Astrocyte of the cerebellum (primary cell): ENCODE measurements at regions not wholly inside any gene's neighbourhood (a gene's known extent, or its start where the extent isn't known, plus 50 kb on each side); places are given as distances from the start of the nearest gene placed in this dataset.

Source experiments
- DNase-seq: peaks from one replicate; pipeline ENCODE4 v3.0.0-alpha.2; 2011; ENCODE audit warnings: low read depth
- H3K4me3 ChIP-seq: 2 replicates; pipeline ENCODE4 v1.5.1; 2011; ENCODE audit warnings: mild to moderate bottlenecking, low read depth, low read length, moderate library complexity
- in situ Hi-C: cut with HindIII; loops from 2 replicates; pipeline ENCODE4 v1.10.0; 2017; ENCODE audit warnings: low sequenced_read_pairs
- TF ChIP-seq, protein P1 (sequence below): IDR thresholded peaks from 2 replicates; pipeline ENCODE4 v1.5.1; 2012; ENCODE audit warnings: low read length, low read depth, moderate library complexity, mild to moderate bottlenecking; ENCODE audit errors: missing control alignments

DNA sequence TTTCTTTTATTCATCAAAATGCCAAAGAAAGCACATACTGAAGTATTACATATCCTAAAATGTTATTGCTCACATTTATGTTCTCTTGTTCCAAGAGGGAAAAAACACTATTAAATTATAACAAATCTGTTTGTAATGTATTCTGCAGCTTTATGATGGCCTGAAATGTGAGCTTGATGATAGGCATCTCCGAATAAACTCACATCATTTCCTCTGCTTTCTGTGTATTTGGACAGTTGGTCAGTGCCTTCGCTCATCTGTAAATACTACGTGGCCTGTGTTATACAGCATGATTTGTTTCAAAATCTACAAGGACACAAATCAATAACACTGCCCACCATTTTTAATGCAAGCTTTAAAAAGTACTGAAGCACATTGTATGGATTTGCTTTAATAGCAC lies 672.8 kb upstream of the SYT4 start:
- DNase-seq: no peak
- TF ChIP-seq, protein P1, sequence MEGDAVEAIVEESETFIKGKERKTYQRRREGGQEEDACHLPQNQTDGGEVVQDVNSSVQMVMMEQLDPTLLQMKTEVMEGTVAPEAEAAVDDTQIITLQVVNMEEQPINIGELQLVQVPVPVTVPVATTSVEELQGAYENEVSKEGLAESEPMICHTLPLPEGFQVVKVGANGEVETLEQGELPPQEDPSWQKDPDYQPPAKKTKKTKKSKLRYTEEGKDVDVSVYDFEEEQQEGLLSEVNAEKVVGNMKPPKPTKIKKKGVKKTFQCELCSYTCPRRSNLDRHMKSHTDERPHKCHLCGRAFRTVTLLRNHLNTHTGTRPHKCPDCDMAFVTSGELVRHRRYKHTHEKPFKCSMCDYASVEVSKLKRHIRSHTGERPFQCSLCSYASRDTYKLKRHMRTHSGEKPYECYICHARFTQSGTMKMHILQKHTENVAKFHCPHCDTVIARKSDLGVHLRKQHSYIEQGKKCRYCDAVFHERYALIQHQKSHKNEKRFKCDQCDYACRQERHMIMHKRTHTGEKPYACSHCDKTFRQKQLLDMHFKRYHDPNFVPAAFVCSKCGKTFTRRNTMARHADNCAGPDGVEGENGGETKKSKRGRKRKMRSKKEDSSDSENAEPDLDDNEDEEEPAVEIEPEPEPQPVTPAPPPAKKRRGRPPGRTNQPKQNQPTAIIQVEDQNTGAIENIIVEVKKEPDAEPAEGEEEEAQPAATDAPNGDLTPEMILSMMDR: no peak
- H3K4me3 ChIP-seq: no peak overlapping the region
- in situ Hi-C loops: no loop called here

DNA sequence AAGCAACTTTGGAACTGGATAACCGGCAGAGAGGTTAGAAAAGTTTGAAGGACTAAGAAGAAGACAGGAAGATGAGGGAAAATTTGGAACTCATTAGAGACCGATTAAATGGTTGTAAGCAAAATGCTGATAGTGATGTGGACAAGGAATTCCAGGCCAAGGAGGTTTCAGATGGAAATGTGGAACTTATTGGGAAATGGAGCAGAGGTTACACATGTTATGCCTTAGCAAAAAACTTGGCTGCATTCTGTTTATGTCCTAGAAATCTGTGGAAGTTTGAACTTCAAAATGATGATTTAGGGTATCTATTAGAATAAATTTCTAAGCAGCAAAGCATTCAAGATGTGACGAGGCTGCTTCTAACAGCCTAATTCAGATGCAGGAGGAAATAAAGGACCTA lies 675.1 kb upstream of the SYT4 start:
- in situ Hi-C loops: no loop called here
- no peak for DNase-seq
- H3K4me3 ChIP-seq: no peak overlapping the region
- TF ChIP-seq, protein P1: no peak

DNA sequence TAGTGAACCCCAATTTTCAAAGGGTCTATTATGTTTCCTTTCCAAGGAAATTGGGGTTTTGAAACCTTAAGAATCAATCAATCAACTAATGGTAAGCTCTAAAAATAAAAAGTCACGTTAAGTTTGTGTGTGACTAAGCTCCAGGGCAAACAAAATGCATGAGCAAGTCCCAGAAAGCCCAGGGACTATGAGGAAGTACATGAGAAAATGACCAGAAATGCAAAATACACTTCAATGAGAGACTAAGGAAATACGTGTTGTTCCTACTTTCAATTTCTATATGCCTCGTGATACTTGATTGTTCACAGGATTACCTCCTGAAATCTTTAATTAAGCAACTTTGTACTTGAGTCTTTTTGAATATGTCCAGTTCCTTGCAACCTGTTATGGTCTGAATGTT lies 684.4 kb upstream of the SYT4 start:
- DNase-seq: no peak
- H3K4me3 ChIP-seq: no peak overlapping the region
- in situ Hi-C loops: no loop called here
- TF ChIP-seq, protein P1: no peak

DNA sequence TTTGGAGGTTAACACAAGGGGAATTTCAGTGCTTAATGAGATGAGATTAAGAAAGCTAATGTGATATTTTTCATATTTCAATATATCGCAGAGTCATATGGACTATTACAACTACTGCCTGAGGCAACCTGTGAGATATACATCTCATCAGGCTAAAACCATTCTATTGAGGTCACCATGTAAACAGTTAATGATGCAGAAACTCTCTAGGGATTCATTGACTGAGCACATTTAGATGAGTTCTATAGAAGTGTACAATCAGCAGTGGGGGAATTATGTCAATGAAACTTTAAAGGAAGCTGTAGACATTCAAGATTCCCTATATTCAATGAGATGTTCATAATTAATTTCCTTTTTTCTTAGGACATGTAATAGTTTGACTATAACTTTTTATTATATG lies 687.4 kb upstream of the SYT4 start:
- no peak for DNase-seq
- in situ Hi-C loops: no loop called here
- TF ChIP-seq, protein P1: no peak
- H3K4me3 ChIP-seq: no peak overlapping the region

DNA sequence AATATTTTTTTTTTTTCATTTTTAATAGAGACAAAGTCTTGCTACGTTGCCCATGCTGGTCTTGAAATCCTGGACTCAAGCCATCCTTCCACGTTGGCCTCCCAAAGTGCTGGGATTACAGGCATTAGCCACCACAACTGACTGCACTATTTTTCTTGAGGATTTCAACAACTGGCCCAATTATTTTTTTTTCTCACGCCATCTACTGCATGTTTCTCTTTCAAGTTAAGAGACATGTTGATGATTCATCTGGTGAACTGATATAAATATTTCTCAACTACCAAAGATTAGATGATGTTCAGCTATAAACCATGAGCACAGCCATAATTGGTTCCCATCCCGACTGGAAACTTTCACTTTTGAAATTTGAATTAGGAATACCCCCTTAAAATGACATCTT lies 688.4 kb upstream of the SYT4 start:
- in situ Hi-C loops: no loop called here
- TF ChIP-seq, protein P1: no peak
- no peak for DNase-seq
- no peak overlapping the region for H3K4me3 ChIP-seq

DNA sequence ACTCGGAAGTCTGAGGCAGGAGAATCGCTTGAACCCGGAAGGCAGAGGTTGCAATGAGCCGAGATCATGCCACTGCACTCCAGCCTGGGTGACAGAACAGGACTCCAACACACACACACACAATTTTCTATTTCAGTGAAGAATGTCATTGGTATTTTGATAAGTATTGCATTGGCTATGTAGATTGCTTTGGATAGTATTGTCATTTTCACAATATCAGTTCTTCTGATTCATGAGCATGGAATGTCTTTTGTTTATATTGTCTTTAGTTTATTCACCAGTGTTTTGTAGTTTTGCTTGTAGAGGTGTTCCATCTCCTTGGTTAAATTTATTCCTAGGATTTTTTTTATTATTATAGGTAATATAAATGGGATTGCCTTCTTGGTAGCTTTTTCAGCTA lies 693.4 kb upstream of the SYT4 start:
- no peak for DNase-seq
- TF ChIP-seq, protein P1: no peak
- in situ Hi-C loops: no loop called here
- H3K4me3 ChIP-seq: no peak overlapping the region

DNA sequence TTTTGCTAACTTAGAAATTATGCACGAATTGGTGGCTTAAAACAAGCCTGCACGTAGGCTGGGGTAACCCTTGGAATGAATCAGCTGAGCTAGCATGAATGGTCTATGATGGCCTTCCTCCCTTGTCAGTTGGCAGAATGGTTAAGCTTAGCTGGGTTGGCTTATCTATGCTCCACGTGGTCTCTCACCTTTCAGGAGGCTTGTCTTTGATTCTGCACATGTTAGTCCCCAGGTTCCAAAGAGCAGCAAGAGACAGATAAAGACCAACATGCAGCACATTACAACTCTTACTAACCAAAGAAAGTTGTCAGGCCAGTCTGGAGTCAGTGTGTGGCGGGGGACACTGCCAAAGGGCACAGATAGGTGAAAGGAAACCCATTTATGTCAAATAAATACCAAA lies 700.9 kb upstream of the SYT4 start:
- H3K4me3 ChIP-seq: no peak overlapping the region
- in situ Hi-C loops: no loop called here
- DNase-seq: no peak
- TF ChIP-seq, protein P1: no peak
